K562 (cell line): ENCODE measurements at regions not wholly inside any gene's neighbourhood (a gene's known extent, or its start where the extent isn't known, plus 50 kb on each side); places are given as distances from the start of the nearest gene placed in this dataset.

Experiments
- BDP1 ChIP-seq: IDR thresholded peaks from 3 replicates; pipeline ENCODE4 v1.6.1; 2011; ENCODE audit not compliant: insufficient read length, insufficient read depth
- EP300 ChIP-seq: IDR thresholded peaks from 2 replicates; pipeline ENCODE4 v1.6.1; 2012; ENCODE audit warnings: low read length, improper control_type of control experiment
- EZH2 ChIP-seq: IDR thresholded peaks from 2 replicates; pipeline ENCODE4 v1.6.1; 2012; ENCODE audit warnings: low read depth, mild to moderate bottlenecking, inconsistent platforms, low read length, borderline replicate concordance
- NCOR1 ChIP-seq: fragments of 450-650 bp; IDR thresholded peaks from 2 replicates; pipeline ENCODE4 v1.6.1; 2016; ENCODE audit warnings: mild to moderate bottlenecking, moderate library complexity
- RAD21 ChIP-seq, 2 experiments: fragments of 250-450 bp in 1 of 2; fragments of 450-650 bp in 1 of 2; sonication (Bioruptor Pico) in 1 of 2; formaldehyde crosslinking in 1 of 2; IDR thresholded peaks in 1 of 2; conservative IDR thresholded peaks in 1 of 2; 2 replicates each; pipeline versions ENCODE4 v1.4.0 to v1.8.0; 2020 to 2022; ENCODE audit warnings: mild to moderate bottlenecking in 2 of 2, moderate library complexity in 1 of 2
- TAF1 ChIP-seq: IDR thresholded peaks from 2 replicates; pipeline ENCODE4 v1.6.1; 2011; ENCODE audit warnings: mild to moderate bottlenecking, low read length, moderate library complexity; ENCODE audit not compliant: insufficient read depth, control insufficient read depth, severe bottlenecking; ENCODE audit errors: extremely low read depth
- ZKSCAN3 ChIP-seq: fragments of 250-450 bp; sonication (Bioruptor Pico); IDR thresholded peaks from 2 replicates; pipeline ENCODE4 v1.4.0; 2020
- ZNF253 ChIP-seq: fragments of 250-450 bp; sonication (Bioruptor Pico); conservative IDR thresholded peaks from 2 replicates; pipeline ENCODE4 v1.6.1; 2021; ENCODE audit warnings: mild to moderate bottlenecking
- ZNF778 ChIP-seq: fragments of 450-650 bp; formaldehyde crosslinking; IDR thresholded peaks from 2 replicates; pipeline ENCODE4 v1.4.0; 2020; ENCODE audit warnings: mild to moderate bottlenecking, moderate library complexity
- TF ChIP-seq, protein P1 (sequence below), 3 experiments: fragments of 200-800 bp in 1 of 3; fragments of 250-450 bp in 1 of 3; fragments of 450-650 bp in 1 of 3; sonication (Bioruptor Pico) in 1 of 3; sonication (Bioruptor generic) in 1 of 3; formaldehyde crosslinking in 1 of 3; IDR thresholded peaks; 2 replicates each; pipeline versions ENCODE4 v1.6.1 to v1.8.0; 2016 to 2022; ENCODE audit warnings: mild to moderate bottlenecking in 2 of 3, missing genetic modification characterization in 2 of 3, missing compliant biosample characterization in 1 of 3, moderate library complexity in 1 of 3

DNA sequence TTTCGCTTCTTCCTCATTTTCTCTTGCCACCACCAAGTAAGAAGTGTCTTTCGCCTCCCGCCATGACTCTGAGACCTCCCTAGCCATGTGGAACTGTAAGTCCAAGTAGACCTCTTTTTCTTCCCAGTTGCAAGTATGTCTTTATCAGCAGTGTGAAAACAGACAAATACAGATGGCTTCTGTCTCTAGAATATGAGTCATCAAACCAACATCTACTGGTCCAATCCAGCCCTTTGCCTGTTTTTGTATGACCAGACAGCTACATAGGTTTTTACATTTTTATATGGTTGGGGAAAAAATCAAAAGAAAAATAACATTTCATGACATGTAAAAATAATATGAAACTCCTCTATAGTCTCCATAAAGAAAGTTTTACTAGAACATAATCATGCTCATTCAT lies 118.7 kb upstream of the PTPRG start:
- TF ChIP-seq NCOR1 (no peak), ZKSCAN3 (no peak), TAF1 (no peak), EP300 (no peak), EZH2 (no peak), ZNF253 (no peak), RAD21 (CRISPR knock-in tag; conservative IDR thresholded peaks at IDR 0.05 in 1 of 2, IDR thresholded peaks at IDR 0.05 in 1 of 2) (no peak), ZNF778 (CRISPR knock-in tag) (no peak), BDP1 (no peak)
- TF ChIP-seq, protein P1, sequence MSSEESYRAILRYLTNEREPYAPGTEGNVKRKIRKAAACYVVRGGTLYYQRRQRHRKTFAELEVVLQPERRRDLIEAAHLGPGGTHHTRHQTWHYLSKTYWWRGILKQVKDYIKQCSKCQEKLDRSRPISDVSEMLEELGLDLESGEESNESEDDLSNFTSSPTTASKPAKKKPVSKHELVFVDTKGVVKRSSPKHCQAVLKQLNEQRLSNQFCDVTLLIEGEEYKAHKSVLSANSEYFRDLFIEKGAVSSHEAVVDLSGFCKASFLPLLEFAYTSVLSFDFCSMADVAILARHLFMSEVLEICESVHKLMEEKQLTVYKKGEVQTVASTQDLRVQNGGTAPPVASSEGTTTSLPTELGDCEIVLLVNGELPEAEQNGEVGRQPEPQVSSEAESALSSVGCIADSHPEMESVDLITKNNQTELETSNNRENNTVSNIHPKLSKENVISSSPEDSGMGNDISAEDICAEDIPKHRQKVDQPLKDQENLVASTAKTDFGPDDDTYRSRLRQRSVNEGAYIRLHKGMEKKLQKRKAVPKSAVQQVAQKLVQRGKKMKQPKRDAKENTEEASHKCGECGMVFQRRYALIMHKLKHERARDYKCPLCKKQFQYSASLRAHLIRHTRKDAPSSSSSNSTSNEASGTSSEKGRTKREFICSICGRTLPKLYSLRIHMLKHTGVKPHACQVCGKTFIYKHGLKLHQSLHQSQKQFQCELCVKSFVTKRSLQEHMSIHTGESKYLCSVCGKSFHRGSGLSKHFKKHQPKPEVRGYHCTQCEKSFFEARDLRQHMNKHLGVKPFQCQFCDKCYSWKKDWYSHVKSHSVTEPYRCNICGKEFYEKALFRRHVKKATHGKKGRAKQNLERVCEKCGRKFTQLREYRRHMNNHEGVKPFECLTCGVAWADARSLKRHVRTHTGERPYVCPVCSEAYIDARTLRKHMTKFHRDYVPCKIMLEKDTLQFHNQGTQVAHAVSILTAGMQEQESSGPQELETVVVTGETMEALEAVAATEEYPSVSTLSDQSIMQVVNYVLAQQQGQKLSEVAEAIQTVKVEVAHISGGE (CRISPR knock-in tag; IDR thresholded peaks at IDR 0.05) = no peak
